ENCODE measurements at regions not wholly inside any gene's neighbourhood (a gene's known extent, or its start where the extent isn't known, plus 50 kb on each side); places are given as distances from the start of the nearest gene placed in this dataset.

- no peak for TF ChIP-seq POLR2A (IDR thresholded peaks at IDR 0.05)
- TF ChIP-seq POLR2AphosphoS5 (IDR thresholded peaks at IDR 0.05): no peak
Measured at GRCh38 chr7:68917041-68917651, 681.1 kb upstream of the AUTS2 start.

All from gastroesophageal sphincter (tissue), 2 donors.